Cardiac muscle cell (in vitro differentiated cells and primary cell): ENCODE measurements at regions not wholly inside any gene's neighbourhood (a gene's known extent, or its start where the extent isn't known, plus 50 kb on each side); places are given as distances from the start of the nearest gene placed in this dataset.

Experiments used
- DNase-seq, 2 donors: peaks; one replicate each; pipeline versions ENCODE4 v3.0.0 to v3.0.0-alpha.2; 2010 to 2017; ENCODE audit warnings: low read depth in 1 of 2, low spot score in 1 of 2
- H3K27ac ChIP-seq: fragments of 200-600 bp; sonication (generic); 2 replicates; pipeline ENCODE4 v1.5.1; 2016
- H3K27me3 ChIP-seq: fragments of 200-600 bp; sonication (generic); 2 replicates; pipeline ENCODE4 v1.6.0; 2016; ENCODE audit warnings: control low read depth
- H3K36me3 ChIP-seq: fragments of 200-600 bp; sonication (generic); 2 replicates; pipeline ENCODE4 v1.5.1; 2016; ENCODE audit warnings: control low read depth
- H3K4me1 ChIP-seq: fragments of 200-600 bp; sonication (generic); 2 replicates; pipeline ENCODE4 v1.8.1; 2017; ENCODE audit warnings: low read depth, mild to moderate bottlenecking, mixed run types
- H3K4me3 ChIP-seq: fragments of 200-600 bp; sonication (generic); 2 replicates; pipeline ENCODE4 v1.5.1; 2016; ENCODE audit warnings: mild to moderate bottlenecking
- H3K9me3 ChIP-seq: fragments of 200-600 bp; sonication (generic); 2 replicates; pipeline ENCODE4 v1.5.1; 2017; ENCODE audit warnings: low read depth, mild to moderate bottlenecking, control low read depth
- TF ChIP-seq, protein P1 (sequence below): IDR thresholded peaks from 2 replicates; pipeline ENCODE4 v1.5.1; 2012; ENCODE audit warnings: low read depth, mild to moderate bottlenecking, low read length

DNA sequence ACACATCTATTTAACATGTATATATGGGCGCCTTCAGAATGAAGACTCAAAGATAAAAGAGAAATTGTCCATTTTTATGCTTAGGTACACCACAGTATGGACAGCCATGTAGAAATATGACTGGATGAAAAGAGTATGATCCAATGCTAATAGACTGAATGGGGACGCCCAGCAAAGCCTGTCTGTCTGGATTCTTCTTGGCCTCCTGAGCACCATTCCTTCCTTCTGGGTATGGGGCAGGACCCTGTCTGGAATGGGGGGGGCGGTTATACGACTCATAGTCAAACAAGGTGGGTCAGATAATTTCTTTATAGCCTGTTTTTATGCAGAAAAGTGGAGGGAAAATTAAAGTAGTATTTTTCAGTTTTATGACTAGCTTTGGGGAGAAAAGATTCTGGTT, 81.2 kb upstream of the ABCD3 start:
- peaks cover 21% of the 10 kb centered on the region for H3K4me1 ChIP-seq
- DNase-seq, result no peak
- H3K9me3 ChIP-seq, result no peaks in the 10 kb centered on the region
- H3K27me3 ChIP-seq, result no peaks in the 10 kb centered on the region
- no peaks in the 10 kb centered on the region for H3K36me3 ChIP-seq
- H3K27ac ChIP-seq, result no peak overlapping the region
- no peak overlapping the region for H3K4me3 ChIP-seq
- TF ChIP-seq, protein P1, sequence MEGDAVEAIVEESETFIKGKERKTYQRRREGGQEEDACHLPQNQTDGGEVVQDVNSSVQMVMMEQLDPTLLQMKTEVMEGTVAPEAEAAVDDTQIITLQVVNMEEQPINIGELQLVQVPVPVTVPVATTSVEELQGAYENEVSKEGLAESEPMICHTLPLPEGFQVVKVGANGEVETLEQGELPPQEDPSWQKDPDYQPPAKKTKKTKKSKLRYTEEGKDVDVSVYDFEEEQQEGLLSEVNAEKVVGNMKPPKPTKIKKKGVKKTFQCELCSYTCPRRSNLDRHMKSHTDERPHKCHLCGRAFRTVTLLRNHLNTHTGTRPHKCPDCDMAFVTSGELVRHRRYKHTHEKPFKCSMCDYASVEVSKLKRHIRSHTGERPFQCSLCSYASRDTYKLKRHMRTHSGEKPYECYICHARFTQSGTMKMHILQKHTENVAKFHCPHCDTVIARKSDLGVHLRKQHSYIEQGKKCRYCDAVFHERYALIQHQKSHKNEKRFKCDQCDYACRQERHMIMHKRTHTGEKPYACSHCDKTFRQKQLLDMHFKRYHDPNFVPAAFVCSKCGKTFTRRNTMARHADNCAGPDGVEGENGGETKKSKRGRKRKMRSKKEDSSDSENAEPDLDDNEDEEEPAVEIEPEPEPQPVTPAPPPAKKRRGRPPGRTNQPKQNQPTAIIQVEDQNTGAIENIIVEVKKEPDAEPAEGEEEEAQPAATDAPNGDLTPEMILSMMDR, result no peak

DNA sequence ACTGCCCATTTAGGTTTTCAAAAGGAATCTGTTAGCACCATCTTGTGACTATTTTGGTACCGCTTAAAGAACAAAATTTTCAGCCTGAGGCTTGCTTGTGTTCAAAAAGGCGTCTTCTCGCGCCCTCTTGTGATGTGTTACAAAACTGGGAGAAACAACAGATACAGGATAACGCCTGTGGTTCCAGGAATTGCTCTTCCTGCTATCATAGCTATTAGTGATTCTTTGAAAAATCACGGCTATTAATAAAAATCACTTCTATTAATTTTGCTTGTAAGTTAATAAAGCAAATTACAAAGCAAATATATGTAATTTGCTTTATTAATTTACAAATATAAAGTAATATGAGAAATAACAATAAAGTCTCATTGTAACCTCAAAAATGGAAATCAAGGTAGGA, 82.2 kb upstream of the ABCD3 start:
- DNase-seq, result peak; percentile 89 to 96
- TF ChIP-seq, protein P1, result peak; percentile 83
- no peak overlapping the region for H3K27ac ChIP-seq
- peaks cover 21% of the 10 kb centered on the region for H3K4me1 ChIP-seq
- H3K27me3 ChIP-seq, result no peaks in the 10 kb centered on the region
- H3K4me3 ChIP-seq, result no peak overlapping the region
- no peaks in the 10 kb centered on the region for H3K36me3 ChIP-seq
- H3K9me3 ChIP-seq, result no peaks in the 10 kb centered on the region

DNA sequence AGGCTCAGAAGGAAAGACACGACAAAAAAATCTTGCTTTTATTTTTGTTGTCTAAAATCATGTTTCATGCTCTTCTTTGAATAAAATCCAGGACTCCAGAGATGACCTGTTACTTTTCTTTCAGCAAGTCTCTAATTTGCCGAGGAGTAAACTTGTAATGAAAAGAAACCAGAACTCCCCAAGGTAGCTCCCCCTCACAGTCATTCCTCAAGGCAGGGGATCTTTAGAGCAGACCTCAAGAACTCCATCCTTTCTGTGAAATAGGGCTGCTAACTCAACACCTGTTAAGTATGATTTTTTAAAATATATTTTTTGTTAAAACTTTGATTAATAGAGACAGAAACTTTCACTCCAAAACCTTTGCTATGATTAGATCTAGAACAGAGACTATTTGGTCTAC, 82.7 kb upstream of the ABCD3 start:
- Histone ChIP-seq H3K4me1 (peaks cover 21% of the 10 kb centered on the region), H3K36me3 (no peaks in the 10 kb centered on the region), H3K27me3 (no peaks in the 10 kb centered on the region), H3K4me3 (no peak overlapping the region), H3K27ac (no peak overlapping the region), H3K9me3 (no peaks in the 10 kb centered on the region)
- TF ChIP-seq, protein P1, result no peak
- no peak for DNase-seq

DNA sequence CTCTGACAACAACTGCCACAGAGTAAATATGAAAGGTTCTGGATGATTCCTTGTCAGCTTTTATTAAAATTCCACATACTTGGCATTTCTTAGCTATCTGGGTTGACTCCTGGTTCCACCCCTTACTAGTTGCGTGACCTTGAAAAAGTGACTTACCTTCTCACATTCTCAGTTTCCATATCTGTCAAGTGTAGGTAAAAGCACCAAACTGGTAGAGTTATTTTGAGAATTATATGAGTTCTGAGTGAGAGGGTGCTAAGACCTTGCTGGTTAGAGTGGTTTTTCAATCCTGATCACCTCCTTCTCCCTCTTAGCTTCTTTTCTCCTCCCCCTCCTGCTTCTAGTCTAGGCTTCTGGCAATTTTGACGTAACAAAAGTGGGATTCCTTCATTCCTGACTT, 83.4 kb upstream of the ABCD3 start:
- TF ChIP-seq, protein P1, result no peak
- H3K9me3 ChIP-seq, result no peaks in the 10 kb centered on the region
- no peak for DNase-seq
- H3K4me1 ChIP-seq, result peaks cover 21% of the 10 kb centered on the region
- no peaks in the 10 kb centered on the region for H3K36me3 ChIP-seq
- peak overlapping the region; percentile 43 for H3K27ac ChIP-seq
- no peak overlapping the region for H3K4me3 ChIP-seq
- H3K27me3 ChIP-seq, result no peaks in the 10 kb centered on the region

DNA sequence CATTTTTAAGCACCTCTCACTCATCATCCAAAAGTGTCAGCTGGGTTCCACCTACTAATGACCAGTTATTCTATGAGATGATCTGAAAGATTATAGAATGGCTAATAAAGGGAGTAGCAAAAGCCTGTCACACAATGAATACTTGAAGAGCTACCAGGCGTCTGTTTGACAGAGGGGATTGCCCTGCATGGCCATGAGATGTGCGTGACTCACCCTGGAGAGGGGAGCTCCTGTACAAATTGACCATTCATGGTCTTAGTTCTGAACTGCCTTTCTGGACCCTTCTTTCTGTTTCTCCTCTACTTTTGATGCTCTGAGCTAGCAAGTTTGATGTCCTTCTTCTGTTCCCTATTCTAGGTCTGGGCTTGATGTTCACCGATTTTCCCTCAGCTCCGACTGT, 85.2 kb upstream of the ABCD3 start:
- H3K4me3 ChIP-seq, result no peak overlapping the region
- H3K27ac ChIP-seq, result no peak overlapping the region
- no peaks in the 10 kb centered on the region for H3K36me3 ChIP-seq
- no peaks in the 10 kb centered on the region for H3K9me3 ChIP-seq
- DNase-seq, result no peak
- H3K4me1 ChIP-seq, result peaks cover 21% of the 10 kb centered on the region
- H3K27me3 ChIP-seq, result no peaks in the 10 kb centered on the region
- TF ChIP-seq, protein P1, result no peak

DNA sequence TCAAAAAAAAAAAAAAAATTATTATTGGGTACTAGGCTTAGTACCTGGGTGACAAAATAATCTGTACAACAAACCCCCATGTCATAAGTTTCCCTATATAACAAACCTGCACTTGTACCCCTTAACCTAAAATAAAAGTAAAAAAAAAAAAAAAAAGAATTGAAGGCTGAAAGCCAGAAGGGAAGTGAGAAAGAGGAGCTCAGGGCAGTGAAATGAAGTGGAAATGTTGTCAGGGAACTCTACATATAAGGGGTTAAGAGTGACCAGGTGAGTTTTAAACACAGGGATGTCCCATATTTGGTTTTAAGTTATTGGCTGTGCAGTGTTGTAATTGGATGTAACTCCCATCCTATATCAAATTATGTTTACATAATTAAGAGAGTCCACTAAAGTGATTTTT, 85.7 kb upstream of the ABCD3 start:
- Histone ChIP-seq H3K27ac (no peak overlapping the region), H3K4me1 (peaks cover 25% of the 10 kb centered on the region), H3K4me3 (no peak overlapping the region), H3K9me3 (no peaks in the 10 kb centered on the region), H3K36me3 (no peaks in the 10 kb centered on the region), H3K27me3 (no peaks in the 10 kb centered on the region)
- no peak for DNase-seq
- TF ChIP-seq, protein P1, result no peak
